ENCODE measurements at regions not wholly inside any gene's neighbourhood (a gene's known extent, or its start where the extent isn't known, plus 50 kb on each side); places are given as distances from the start of the nearest gene placed in this dataset.

GRCh38 chr9:135030566-135031226 is 56.8 kb upstream of the OLFM1 start:
- Mint-ChIP-seq H3K27ac (no peak overlapping the region), H3K9me3 (peaks cover 4% of the 10 kb centered on the region), H3K27me3 (ENCODE audit: low read depth) (peaks cover 28% of the 10 kb centered on the region), H3K4me3 (no peak overlapping the region), H3K36me3 (ENCODE audit: low read depth) (no peaks in the 10 kb centered on the region), H3K4me1 (no peaks in the 10 kb centered on the region)
- no peak for TF ChIP-seq CTCF (IDR thresholded peaks at IDR 0.05; ENCODE audit: unreplicated experiment in 3 of 3)

DNA sequence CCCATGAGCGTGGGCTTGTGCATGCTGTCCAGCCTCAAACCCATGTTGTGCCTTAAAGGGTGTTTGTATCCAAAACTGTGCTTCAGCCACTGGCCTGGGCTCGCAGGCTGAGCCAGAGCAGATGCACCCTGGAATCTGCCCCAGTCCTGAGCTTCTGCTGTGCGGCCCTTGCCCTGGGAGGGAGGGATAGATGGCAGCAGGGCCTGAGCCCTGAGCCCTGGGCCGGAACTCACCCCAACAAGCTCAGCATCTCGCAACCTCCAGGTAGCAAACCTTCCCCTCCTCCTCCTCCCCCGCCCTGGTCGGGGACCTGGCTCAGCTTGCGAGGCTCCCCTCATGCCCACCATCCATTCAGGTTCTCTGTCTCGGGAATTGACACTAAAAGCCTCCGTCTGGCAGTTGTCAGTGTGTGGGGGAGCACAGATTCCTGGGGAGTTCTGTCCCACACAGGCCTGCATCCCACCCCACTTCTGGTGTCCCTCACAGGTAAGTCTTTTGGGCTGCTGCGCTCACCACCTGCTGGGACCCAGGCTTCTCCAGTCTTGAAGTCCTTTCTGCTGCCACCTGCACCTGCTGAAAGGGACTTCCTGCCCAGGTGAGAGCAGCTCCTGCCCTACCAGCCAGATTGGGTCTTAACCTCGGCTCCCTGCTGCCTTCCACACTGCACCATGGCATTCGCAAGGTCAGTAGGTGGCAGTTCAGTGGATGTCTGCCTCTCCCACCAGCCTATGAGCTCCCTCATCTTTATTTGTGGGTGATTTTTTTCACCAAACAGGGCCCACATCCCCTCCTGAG is 55.2 kb upstream of the OLFM1 start:
- Mint-ChIP-seq H3K27me3 (ENCODE audit: low read depth) (peaks cover 33% of the 10 kb centered on the region), H3K36me3 (ENCODE audit: low read depth) (no peaks in the 10 kb centered on the region), H3K4me3 (no peak overlapping the region), H3K9me3 (no peaks in the 10 kb centered on the region), H3K27ac (no peak overlapping the region), H3K4me1 (no peaks in the 10 kb centered on the region)
- TF ChIP-seq CTCF (IDR thresholded peaks at IDR 0.05; ENCODE audit: unreplicated experiment in 3 of 3): no peak

- no peaks in the 10 kb centered on the region for H3K36me3 Mint-ChIP-seq (ENCODE audit: low read depth)
- no peak for TF ChIP-seq CTCF (IDR thresholded peaks at IDR 0.05; ENCODE audit: unreplicated experiment in 3 of 3)
- peaks cover 33% of the 10 kb centered on the region for H3K27me3 Mint-ChIP-seq (ENCODE audit: low read depth)
- H3K4me1 Mint-ChIP-seq: no peaks in the 10 kb centered on the region
- no peaks in the 10 kb centered on the region for H3K9me3 Mint-ChIP-seq
- no peak overlapping the region for H3K27ac Mint-ChIP-seq
- H3K4me3 Mint-ChIP-seq: no peak overlapping the region
Measured at GRCh38 chr9:135032868-135033460, 54.5 kb upstream of the OLFM1 start.

GRCh38 chr9:135033487-135033886 is 54.0 kb upstream of the OLFM1 start:
- Mint-ChIP-seq H3K27ac (no peak overlapping the region), H3K4me3 (no peak overlapping the region), H3K9me3 (no peaks in the 10 kb centered on the region), H3K4me1 (no peaks in the 10 kb centered on the region), H3K36me3 (ENCODE audit: low read depth) (no peaks in the 10 kb centered on the region), H3K27me3 (ENCODE audit: low read depth) (peaks cover 32% of the 10 kb centered on the region)
- no peak for TF ChIP-seq CTCF (IDR thresholded peaks at IDR 0.05; ENCODE audit: unreplicated experiment in 3 of 3)

GRCh38 chr9:135034106-135034505 is 53.4 kb upstream of the OLFM1 start:
- H3K27ac Mint-ChIP-seq: no peak overlapping the region
- no peaks in the 10 kb centered on the region for H3K4me1 Mint-ChIP-seq
- H3K9me3 Mint-ChIP-seq: no peaks in the 10 kb centered on the region
- TF ChIP-seq CTCF (IDR thresholded peaks at IDR 0.05; ENCODE audit: unreplicated experiment in 3 of 3): no peak
- H3K27me3 Mint-ChIP-seq (ENCODE audit: low read depth): peaks cover 26% of the 10 kb centered on the region
- no peak overlapping the region for H3K4me3 Mint-ChIP-seq
- no peaks in the 10 kb centered on the region for H3K36me3 Mint-ChIP-seq (ENCODE audit: low read depth)

All from nephron (organoid).